Vagina (tissue), 2 donors: ENCODE measurements at regions not wholly inside any gene's neighbourhood (a gene's known extent, or its start where the extent isn't known, plus 50 kb on each side); places are given as distances from the start of the nearest gene placed in this dataset.
A peak's percentile ranks its signal among the peaks of the same experiment; 100 is the strongest.

ENCODE experiments used
- DNase-seq, 2 donors: peaks; one replicate each; pipeline ENCODE4 v3.0.0-alpha.2; 2017; ENCODE audit errors: extremely low spot score in 2 of 2
- H3K27ac ChIP-seq: fragments of 200-600 bp; sonication (generic); one replicate; pipeline ENCODE4 v1.5.1; 2019
- H3K27me3 ChIP-seq: fragments of 200-600 bp; sonication (generic); one replicate; pipeline ENCODE4 v1.5.1; 2019
- H3K36me3 ChIP-seq, 2 donors: fragments of 200-600 bp; sonication (generic); one replicate each; pipeline ENCODE4 v1.5.1; 2017 to 2019
- H3K4me1 ChIP-seq: fragments of 200-600 bp; sonication (generic); one replicate; pipeline ENCODE4 v1.5.1; 2019
- H3K4me3 ChIP-seq, 2 donors: fragments of 200-600 bp; sonication (generic); 1 replicate in 1 of 2; 2 replicates in 1 of 2; pipeline ENCODE4 v1.5.1; 2016 to 2019
- H3K9me3 ChIP-seq: fragments of 200-600 bp; sonication (generic); one replicate; pipeline ENCODE4 v1.5.1; 2019
- CTCF ChIP-seq, 3 experiments: fragments of 450-650 bp in 2 of 3; fragments of 200-600 bp in 1 of 3; sonication (generic) in 1 of 3; IDR thresholded peaks; one replicate each; pipeline ENCODE4 v1.5.1; 2017 to 2019; ENCODE audit warnings: antibody characterized with exemption in 3 of 3, mild to moderate bottlenecking in 2 of 3, moderate library complexity in 2 of 3
- POLR2A ChIP-seq, 2 donors: fragments of 450-650 bp; IDR thresholded peaks; one replicate each; pipeline ENCODE4 v1.6.1; 2017; ENCODE audit warnings: antibody characterized with exemption in 2 of 2, mild to moderate bottlenecking in 2 of 2, moderate library complexity in 2 of 2
- POLR2AphosphoS5 ChIP-seq, 2 donors: sonication (generic); formaldehyde crosslinking; IDR thresholded peaks; one replicate each; pipeline ENCODE4 v1.9.0; 2017; ENCODE audit warnings: antibody characterized with exemption in 2 of 2, mild to moderate bottlenecking in 2 of 2, low read depth in 1 of 2; ENCODE audit not compliant: insufficient read depth in 1 of 2
- intact Hi-C: fragments of 100-400 bp; cut with DNase I; formaldehyde crosslinking; loops from one replicate; pipeline ENCODE4 v1.15.1; 2023

- Histone ChIP-seq H3K4me1 (peaks cover 8% of the 10 kb centered on the region), H3K4me3 (no peak overlapping the region), H3K27me3 (no peaks in the 10 kb centered on the region), H3K9me3 (no peaks in the 10 kb centered on the region), H3K36me3 (no peaks in the 10 kb centered on the region), H3K27ac (no peak overlapping the region)
- DNase-seq, result peak; percentile 61 to 75
- intact Hi-C loops, result no loop called here
- no peak for TF ChIP-seq CTCF (IDR thresholded peaks at IDR 0.05)
- TF ChIP-seq POLR2A (IDR thresholded peaks at IDR 0.05), result no peak
- TF ChIP-seq POLR2AphosphoS5 (IDR thresholded peaks at IDR 0.05; ENCODE audit: insufficient read depth in 1 of 2, low read depth in 1 of 2), result no peak
These were observed 195.2 kb upstream of the SLC24A3 start for GRCh38 chr20:19017104-19017690.

- H3K27ac ChIP-seq, result no peak overlapping the region
- no peaks in the 10 kb centered on the region for H3K9me3 ChIP-seq
- intact Hi-C loops, result no loop called here
- TF ChIP-seq POLR2AphosphoS5 (IDR thresholded peaks at IDR 0.05; ENCODE audit: insufficient read depth in 1 of 2, low read depth in 1 of 2), result no peak
- H3K4me3 ChIP-seq, result no peak overlapping the region
- H3K4me1 ChIP-seq, result no peaks in the 10 kb centered on the region
- no peaks in the 10 kb centered on the region for H3K27me3 ChIP-seq
- H3K36me3 ChIP-seq, result no peaks in the 10 kb centered on the region
- DNase-seq, result peak; percentile 40 to 64
These were observed 193.6 kb upstream of the SLC24A3 start for GRCh38 chr20:19018881-19019280.

DNA sequence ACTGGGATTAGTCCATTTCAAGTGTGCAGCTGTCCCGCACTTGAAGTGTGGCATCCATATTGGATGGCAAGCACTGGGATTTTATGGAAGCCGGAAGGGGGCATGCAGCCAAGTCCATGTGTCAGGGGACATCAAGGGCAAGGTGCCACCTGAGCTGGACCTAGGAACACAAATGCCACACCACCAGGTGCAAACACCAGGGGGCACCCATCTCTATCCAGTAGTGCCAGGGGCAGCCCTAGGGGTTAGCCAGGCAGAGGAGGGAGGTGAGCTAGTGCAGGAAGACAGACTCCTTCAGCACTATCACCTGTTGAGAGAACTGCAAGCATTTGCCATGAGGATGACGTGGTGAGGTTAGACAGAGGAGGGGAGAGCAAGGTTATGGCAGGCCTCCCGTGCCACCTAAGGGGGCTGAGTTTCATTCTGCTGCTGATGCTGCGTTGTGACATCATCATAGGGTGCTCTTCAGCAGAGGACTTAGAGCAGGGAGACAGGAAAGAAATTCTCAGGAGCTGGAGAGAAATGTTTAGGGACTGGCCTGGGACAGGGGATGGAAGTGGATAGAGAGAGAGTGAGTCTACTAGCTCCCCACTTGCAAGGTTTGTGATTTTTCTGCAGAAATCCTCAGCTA, 192.6 kb upstream of the SLC24A3 start:
- DNase-seq, result peak; percentile 54 to 82
- intact Hi-C loops, result no loop called here

GRCh38 chr20:19021406-19022117, 190.9 kb upstream of the SLC24A3 start:
- H3K36me3 ChIP-seq, result no peaks in the 10 kb centered on the region
- H3K27ac ChIP-seq, result no peak overlapping the region
- H3K4me1 ChIP-seq, result peaks cover 14% of the 10 kb centered on the region
- no peaks in the 10 kb centered on the region for H3K27me3 ChIP-seq
- DNase-seq, result peak; percentile 72
- intact Hi-C loops, result no loop called here
- no peaks in the 10 kb centered on the region for H3K9me3 ChIP-seq
- no peak overlapping the region for H3K4me3 ChIP-seq
- TF ChIP-seq POLR2A (IDR thresholded peaks at IDR 0.05), result no peak
- TF ChIP-seq POLR2AphosphoS5 (IDR thresholded peaks at IDR 0.05; ENCODE audit: insufficient read depth in 1 of 2, low read depth in 1 of 2), result no peak
- no peak for TF ChIP-seq CTCF (IDR thresholded peaks at IDR 0.05)

More for the DNA sequence above, 192.6 kb upstream of the SLC24A3 start:
- Histone ChIP-seq H3K4me3 (no peak overlapping the region), H3K27me3 (no peaks in the 10 kb centered on the region), H3K9me3 (no peaks in the 10 kb centered on the region), H3K27ac (no peak overlapping the region), H3K4me1 (no peaks in the 10 kb centered on the region), H3K36me3 (no peaks in the 10 kb centered on the region)
- no peak for TF ChIP-seq CTCF (IDR thresholded peaks at IDR 0.05)
- no peak for TF ChIP-seq POLR2AphosphoS5 (IDR thresholded peaks at IDR 0.05; ENCODE audit: insufficient read depth in 1 of 2, low read depth in 1 of 2)
- no peak for TF ChIP-seq POLR2A (IDR thresholded peaks at IDR 0.05)

GRCh38 chr20:19022118-19022575, 190.3 kb upstream of the SLC24A3 start:
- no peak overlapping the region for H3K4me3 ChIP-seq
- H3K4me1 ChIP-seq, result peaks cover 16% of the 10 kb centered on the region
- no peaks in the 10 kb centered on the region for H3K36me3 ChIP-seq
- no peaks in the 10 kb centered on the region for H3K27me3 ChIP-seq
- DNase-seq, result peak; percentile 69 to 79
- TF ChIP-seq CTCF (IDR thresholded peaks at IDR 0.05) (no peak), POLR2AphosphoS5 (IDR thresholded peaks at IDR 0.05; ENCODE audit: insufficient read depth in 1 of 2, low read depth in 1 of 2) (no peak), POLR2A (IDR thresholded peaks at IDR 0.05) (no peak)
- no peaks in the 10 kb centered on the region for H3K9me3 ChIP-seq
- no peak overlapping the region for H3K27ac ChIP-seq
- intact Hi-C loops, result no loop called here
